HEK293 (cell line): ENCODE measurements at regions not wholly inside any gene's neighbourhood (a gene's known extent, or its start where the extent isn't known, plus 50 kb on each side); places are given as distances from the start of the nearest gene placed in this dataset.

Source experiments
- CTCF ChIA-PET: fragments of 350-600 bp; formaldehyde crosslinking; extraction: SDS; loops from one replicate; lab custom pipeline; 2021; ENCODE audit warnings: antibody characterized with exemption; lab: Yijun Ruan, JAX
- POLR2A ChIA-PET: fragments of 300-600 bp; formaldehyde crosslinking; extraction: SDS; loops from one replicate; lab custom pipeline; 2020; ENCODE audit warnings: antibody characterized with exemption, inconsistent platforms; lab: Yijun Ruan, JAX
- H3K27ac ChIP-seq: fragments of 200-500 bp; sonication (Bioruptor generic); 2 replicates; pipeline ENCODE4 v1.5.1; 2014; ENCODE audit warnings: low read depth, low read length, control low read depth, inconsistent platforms; ENCODE audit errors: extremely low read depth
- H3K36me3 ChIP-seq, 2 experiments: fragments of 200-500 bp in 1 of 2; sonication (Bioruptor generic) in 1 of 2; 1 replicate in 1 of 2; 2 replicates in 1 of 2; pipeline ENCODE4 v1.5.1; 2014 to 2017; ENCODE audit warnings: inconsistent platforms in 2 of 2, low read length in 2 of 2; ENCODE audit not compliant: control insufficient read depth in 2 of 2, insufficient read depth in 1 of 2
- H3K4me1 ChIP-seq: fragments of 200-500 bp; sonication (Bioruptor generic); 2 replicates; pipeline ENCODE4 v1.5.1; 2014; ENCODE audit warnings: mild to moderate bottlenecking, low read length, inconsistent platforms; ENCODE audit not compliant: control insufficient read depth, insufficient read depth
- H3K4me3 ChIP-seq: 2 replicates; pipeline ENCODE4 v1.5.1; 2011; ENCODE audit warnings: low read depth, mild to moderate bottlenecking, control low read depth, low read length, moderate library complexity
- H3K9me3 ChIP-seq: fragments of 200-500 bp; sonication (Bioruptor generic); 2 replicates; pipeline ENCODE4 v1.5.1; 2014; ENCODE audit warnings: low read depth, low read length, inconsistent platforms; ENCODE audit not compliant: control insufficient read depth, insufficient read depth
- FEZF1 ChIP-seq: fragments of 450-650 bp; formaldehyde crosslinking; IDR thresholded peaks from 2 replicates; pipeline ENCODE4 v1.5.1; 2016; ENCODE audit warnings: missing biosample characterization, missing genetic modification characterization
- GLI2 ChIP-seq: fragments of 450-650 bp; formaldehyde crosslinking; IDR thresholded peaks from 2 replicates; pipeline ENCODE4; 2017; ENCODE audit warnings: missing biosample characterization, missing genetic modification characterization, low read depth, borderline replicate concordance
- KLF1 ChIP-seq: fragments of 450-650 bp; formaldehyde crosslinking; IDR thresholded peaks from 2 replicates; pipeline ENCODE4 v1.5.1; 2016; ENCODE audit warnings: missing biosample characterization, missing genetic modification characterization
- KLF10 ChIP-seq: fragments of 450-650 bp; IDR thresholded peaks from 2 replicates; pipeline ENCODE4 v1.5.1; 2018; ENCODE audit warnings: missing biosample characterization, mild to moderate bottlenecking, missing genetic modification characterization
- SP2 ChIP-seq: fragments of 450-650 bp; formaldehyde crosslinking; IDR thresholded peaks from 2 replicates; pipeline ENCODE4 v1.5.1; 2016; ENCODE audit warnings: missing biosample characterization, missing genetic modification characterization
- ZBTB48 ChIP-seq: fragments of 450-650 bp; formaldehyde crosslinking; IDR thresholded peaks from 2 replicates; pipeline ENCODE4 v1.5.1; 2016; ENCODE audit warnings: missing biosample characterization, missing genetic modification characterization
- ZNF121 ChIP-seq: fragments of 450-650 bp; formaldehyde crosslinking; IDR thresholded peaks from 2 replicates; pipeline ENCODE4 v1.5.1; 2016; ENCODE audit warnings: missing biosample characterization, missing genetic modification characterization
- ZNF133 ChIP-seq: fragments of 450-650 bp; formaldehyde crosslinking; IDR thresholded peaks from 2 replicates; pipeline ENCODE4 v1.5.1; 2016; ENCODE audit warnings: missing biosample characterization, missing genetic modification characterization
- ZNF169 ChIP-seq: fragments of 450-650 bp; formaldehyde crosslinking; IDR thresholded peaks from 2 replicates; pipeline ENCODE4 v1.5.1; 2016; ENCODE audit warnings: missing biosample characterization, missing genetic modification characterization
- ZNF2 ChIP-seq: fragments of 450-650 bp; formaldehyde crosslinking; IDR thresholded peaks from 2 replicates; pipeline ENCODE4 v1.5.1; 2016; ENCODE audit warnings: missing biosample characterization, missing genetic modification characterization
- ZNF311 ChIP-seq: fragments of 450-650 bp; formaldehyde crosslinking; IDR thresholded peaks from 2 replicates; pipeline ENCODE4 v1.5.1; 2017; ENCODE audit warnings: missing biosample characterization, missing genetic modification characterization, borderline replicate concordance
- ZNF341 ChIP-seq: fragments of 450-650 bp; formaldehyde crosslinking; IDR thresholded peaks from 2 replicates; pipeline ENCODE4; 2016; ENCODE audit warnings: low read depth, missing biosample characterization, missing genetic modification characterization
- ZNF366 ChIP-seq: fragments of 450-650 bp; formaldehyde crosslinking; conservative IDR thresholded peaks from 2 replicates; pipeline ENCODE4 v1.5.1; 2016; ENCODE audit warnings: missing biosample characterization, missing genetic modification characterization
- ZNF416 ChIP-seq: fragments of 450-650 bp; formaldehyde crosslinking; IDR thresholded peaks from 2 replicates; pipeline ENCODE4 v1.5.1; 2016; ENCODE audit warnings: missing biosample characterization, missing genetic modification characterization
- ZNF48 ChIP-seq: fragments of 450-650 bp; formaldehyde crosslinking; IDR thresholded peaks from 2 replicates; pipeline ENCODE4 v1.5.1; 2016; ENCODE audit warnings: missing biosample characterization, missing genetic modification characterization
- ZNF530 ChIP-seq: fragments of 450-650 bp; formaldehyde crosslinking; IDR thresholded peaks from 2 replicates; pipeline ENCODE4 v1.5.1; 2016; ENCODE audit warnings: low read depth, missing biosample characterization, missing genetic modification characterization
- ZNF558 ChIP-seq: fragments of 450-650 bp; formaldehyde crosslinking; IDR thresholded peaks from 2 replicates; pipeline ENCODE4 v1.5.1; 2016; ENCODE audit warnings: missing biosample characterization, missing genetic modification characterization
- ZNF585B ChIP-seq: fragments of 450-650 bp; formaldehyde crosslinking; IDR thresholded peaks from 2 replicates; pipeline ENCODE4 v1.5.1; 2016; ENCODE audit warnings: missing biosample characterization, missing genetic modification characterization
- ZNF626 ChIP-seq: fragments of 450-650 bp; sonication (Bioruptor Pico); formaldehyde crosslinking; IDR thresholded peaks from 2 replicates; pipeline ENCODE4 v1.5.1; 2018; ENCODE audit warnings: missing biosample characterization, missing genetic modification characterization, inconsistent platforms
- ZNF654 ChIP-seq: fragments of 450-650 bp; formaldehyde crosslinking; IDR thresholded peaks from 2 replicates; pipeline ENCODE4 v1.5.1; 2016; ENCODE audit warnings: low read depth, missing biosample characterization, missing genetic modification characterization
- ZNF768 ChIP-seq: fragments of 450-650 bp; formaldehyde crosslinking; IDR thresholded peaks from 2 replicates; pipeline ENCODE4 v1.5.1; 2018; ENCODE audit warnings: missing biosample characterization, mild to moderate bottlenecking, missing genetic modification characterization
- ZNF776 ChIP-seq: fragments of 450-650 bp; formaldehyde crosslinking; IDR thresholded peaks from 2 replicates; pipeline ENCODE4 v1.5.0; 2017; ENCODE audit warnings: missing biosample characterization, missing genetic modification characterization, borderline replicate concordance
- ZNF785 ChIP-seq: fragments of 450-650 bp; formaldehyde crosslinking; IDR thresholded peaks from 2 replicates; pipeline ENCODE4 v1.5.1; 2016; ENCODE audit warnings: missing biosample characterization, missing genetic modification characterization
- TF ChIP-seq, protein P1 (sequence below): fragments of 450-650 bp; formaldehyde crosslinking; IDR thresholded peaks from 2 replicates; pipeline ENCODE4 v1.5.1; 2016; ENCODE audit warnings: missing biosample characterization, missing genetic modification characterization, borderline replicate concordance
- TF ChIP-seq, protein P2 (sequence below): fragments of 450-650 bp; IDR thresholded peaks from 2 replicates; pipeline ENCODE4 v1.5.1; 2018; ENCODE audit warnings: missing biosample characterization, mild to moderate bottlenecking, missing genetic modification characterization
- TF ChIP-seq, protein P3 (sequence below): fragments of 450-650 bp; formaldehyde crosslinking; IDR thresholded peaks from 2 replicates; pipeline ENCODE4 v1.5.1; 2016; ENCODE audit warnings: missing biosample characterization, missing genetic modification characterization

DNA sequence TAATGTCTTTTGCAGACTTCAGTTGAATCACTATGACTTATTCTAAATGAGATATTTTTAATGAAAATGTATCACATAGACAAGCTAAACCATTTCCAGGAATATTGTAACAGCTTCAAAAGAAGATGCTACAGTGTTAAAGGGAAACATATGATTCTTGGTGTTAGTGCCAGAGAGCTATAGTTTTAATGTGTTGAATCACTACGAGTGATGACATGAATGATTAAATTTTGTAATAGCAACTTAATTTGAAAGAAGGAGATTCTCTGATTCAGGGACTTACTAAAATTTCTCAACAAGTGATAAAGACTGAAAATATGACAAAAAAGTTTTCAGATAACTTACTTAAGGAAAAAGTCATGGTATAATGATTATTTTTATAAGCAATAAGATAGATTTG, 267.3 kb upstream of the SLITRK3 start (continued):
- no peak for TF ChIP-seq ZNF416 (tag by site-specific recombination)

DNA sequence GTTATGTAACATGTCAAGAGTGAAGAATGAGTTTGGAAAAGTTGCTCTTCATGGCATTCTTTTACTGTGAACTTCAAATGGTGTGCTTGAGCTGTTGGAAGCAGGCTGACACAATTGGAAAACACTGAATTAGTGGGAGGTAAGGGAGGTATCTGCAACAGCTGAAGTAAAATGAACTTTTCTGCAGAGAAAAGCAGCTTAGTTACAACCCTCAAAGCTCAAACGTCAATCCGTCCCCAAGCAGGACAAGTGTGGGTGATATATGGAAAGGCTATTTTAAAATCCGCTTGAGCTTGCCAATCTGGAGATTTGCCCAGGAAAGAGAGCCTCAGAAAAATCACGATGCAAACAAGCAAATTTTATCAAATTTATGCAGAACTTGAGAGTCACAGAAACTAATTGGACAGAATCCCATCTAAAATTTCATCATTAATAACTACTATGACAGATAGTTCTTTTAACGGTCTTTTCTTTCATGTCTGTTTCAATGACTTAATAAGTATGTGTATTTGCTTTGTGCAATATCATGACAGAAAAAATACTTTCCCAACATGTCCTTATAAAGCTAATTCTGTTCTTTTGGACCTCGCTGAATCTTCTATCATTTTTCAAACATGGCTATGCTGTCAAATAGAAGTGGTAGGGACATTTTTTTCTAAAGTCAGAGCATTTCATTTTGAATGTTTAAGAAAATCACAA, 266.6 kb upstream of the SLITRK3 start:
- H3K27ac ChIP-seq, result no peak overlapping the region
- CTCF ChIA-PET, result no interaction called here

DNA sequence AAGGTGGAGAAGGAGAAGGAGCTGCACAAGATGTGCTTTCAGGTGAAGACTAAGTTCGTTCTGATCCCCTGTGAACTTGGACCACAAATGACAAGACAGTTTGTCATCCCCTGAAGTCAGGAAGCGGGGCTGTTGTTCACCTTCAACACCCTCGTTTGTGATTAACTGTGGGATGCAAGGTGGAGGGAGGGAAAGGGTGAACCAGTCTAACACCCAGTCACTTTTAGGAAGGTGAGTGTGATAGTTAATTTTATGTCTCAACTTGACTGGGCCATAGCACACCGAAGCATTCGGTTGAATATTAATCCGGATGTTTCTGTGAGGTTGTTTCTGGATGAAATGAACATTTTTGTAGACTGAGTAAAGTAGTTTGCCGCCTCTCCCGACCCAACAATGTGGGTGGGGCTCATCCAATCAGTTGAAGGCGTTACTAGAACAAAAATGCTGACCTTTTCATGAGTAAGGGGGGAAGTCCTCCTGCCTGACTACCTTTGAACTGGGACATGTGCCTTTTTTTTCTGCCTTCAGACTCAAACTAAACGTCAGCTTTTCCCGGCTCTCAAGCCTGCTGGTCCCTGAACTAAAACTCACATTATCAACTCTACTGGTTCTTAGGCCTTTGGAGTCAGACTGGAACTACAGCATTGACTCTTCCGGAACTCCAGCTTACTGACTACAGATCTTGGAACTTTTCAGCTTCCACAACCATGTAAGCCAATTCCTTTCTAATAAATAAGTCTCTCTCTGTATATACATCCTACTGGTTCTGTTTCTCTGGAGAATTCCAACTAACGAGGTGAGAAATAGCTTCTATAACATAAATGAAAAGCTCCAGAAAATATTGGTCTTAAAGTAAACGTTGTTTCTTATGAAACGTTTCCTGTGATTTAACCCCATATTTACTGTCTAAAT, 264.0 kb upstream of the SLITRK3 start:
- POLR2A ChIA-PET, result no interaction called here
- Histone ChIP-seq H3K4me3 (no peak overlapping the region), H3K9me3 (no peaks in the 10 kb centered on the region), H3K4me1 (no peaks in the 10 kb centered on the region), H3K36me3 (no peaks in the 10 kb centered on the region), H3K27ac (no peak overlapping the region)
- CTCF ChIA-PET, result interaction anchor here (0.7 kb wide), 1 partner anchor 201 kb away, joined by 4 read pairs; no protein-coding TSS in a partner anchor
- TF ChIP-seq ZNF366 (tag by site-specific recombination) (no peak), ZNF768 (tag by site-specific recombination) (no peak), GLI2 (tag by site-specific recombination) (no peak), SP2 (no peak)
- TF ChIP-seq, protein P1, sequence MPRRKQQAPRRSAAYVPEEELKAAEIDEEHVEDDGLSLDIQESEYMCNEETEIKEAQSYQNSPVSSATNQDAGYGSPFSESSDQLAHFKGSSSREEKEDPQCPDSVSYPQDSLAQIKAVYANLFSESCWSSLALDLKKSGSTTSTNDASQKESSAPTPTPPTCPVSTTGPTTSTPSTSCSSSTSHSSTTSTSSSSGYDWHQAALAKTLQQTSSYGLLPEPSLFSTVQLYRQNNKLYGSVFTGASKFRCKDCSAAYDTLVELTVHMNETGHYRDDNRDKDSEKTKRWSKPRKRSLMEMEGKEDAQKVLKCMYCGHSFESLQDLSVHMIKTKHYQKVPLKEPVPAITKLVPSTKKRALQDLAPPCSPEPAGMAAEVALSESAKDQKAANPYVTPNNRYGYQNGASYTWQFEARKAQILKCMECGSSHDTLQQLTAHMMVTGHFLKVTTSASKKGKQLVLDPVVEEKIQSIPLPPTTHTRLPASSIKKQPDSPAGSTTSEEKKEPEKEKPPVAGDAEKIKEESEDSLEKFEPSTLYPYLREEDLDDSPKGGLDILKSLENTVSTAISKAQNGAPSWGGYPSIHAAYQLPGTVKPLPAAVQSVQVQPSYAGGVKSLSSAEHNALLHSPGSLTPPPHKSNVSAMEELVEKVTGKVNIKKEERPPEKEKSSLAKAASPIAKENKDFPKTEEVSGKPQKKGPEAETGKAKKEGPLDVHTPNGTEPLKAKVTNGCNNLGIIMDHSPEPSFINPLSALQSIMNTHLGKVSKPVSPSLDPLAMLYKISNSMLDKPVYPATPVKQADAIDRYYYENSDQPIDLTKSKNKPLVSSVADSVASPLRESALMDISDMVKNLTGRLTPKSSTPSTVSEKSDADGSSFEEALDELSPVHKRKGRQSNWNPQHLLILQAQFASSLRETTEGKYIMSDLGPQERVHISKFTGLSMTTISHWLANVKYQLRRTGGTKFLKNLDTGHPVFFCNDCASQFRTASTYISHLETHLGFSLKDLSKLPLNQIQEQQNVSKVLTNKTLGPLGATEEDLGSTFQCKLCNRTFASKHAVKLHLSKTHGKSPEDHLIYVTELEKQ (tag by site-specific recombination), result no peak

More for the DNA sequence above, 266.6 kb upstream of the SLITRK3 start:
- no peak overlapping the region for H3K4me3 ChIP-seq
- no peak for TF ChIP-seq ZNF48 (tag by site-specific recombination)
- no peak for TF ChIP-seq ZNF558 (tag by site-specific recombination)
- TF ChIP-seq, protein P2, sequence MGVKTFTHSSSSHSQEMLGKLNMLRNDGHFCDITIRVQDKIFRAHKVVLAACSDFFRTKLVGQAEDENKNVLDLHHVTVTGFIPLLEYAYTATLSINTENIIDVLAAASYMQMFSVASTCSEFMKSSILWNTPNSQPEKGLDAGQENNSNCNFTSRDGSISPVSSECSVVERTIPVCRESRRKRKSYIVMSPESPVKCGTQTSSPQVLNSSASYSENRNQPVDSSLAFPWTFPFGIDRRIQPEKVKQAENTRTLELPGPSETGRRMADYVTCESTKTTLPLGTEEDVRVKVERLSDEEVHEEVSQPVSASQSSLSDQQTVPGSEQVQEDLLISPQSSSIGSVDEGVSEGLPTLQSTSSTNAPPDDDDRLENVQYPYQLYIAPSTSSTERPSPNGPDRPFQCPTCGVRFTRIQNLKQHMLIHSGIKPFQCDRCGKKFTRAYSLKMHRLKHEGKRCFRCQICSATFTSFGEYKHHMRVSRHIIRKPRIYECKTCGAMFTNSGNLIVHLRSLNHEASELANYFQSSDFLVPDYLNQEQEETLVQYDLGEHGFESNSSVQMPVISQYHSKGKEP, result no peak
- TF ChIP-seq ZNF776 (tag by site-specific recombination), result no peak
- no peak for TF ChIP-seq FEZF1 (tag by site-specific recombination)
- no peak for TF ChIP-seq ZNF341
- no peak for TF ChIP-seq KLF1 (tag by site-specific recombination)
- TF ChIP-seq ZNF654 (tag by site-specific recombination), result no peak
- no peak for TF ChIP-seq ZNF133
- TF ChIP-seq, protein P3, sequence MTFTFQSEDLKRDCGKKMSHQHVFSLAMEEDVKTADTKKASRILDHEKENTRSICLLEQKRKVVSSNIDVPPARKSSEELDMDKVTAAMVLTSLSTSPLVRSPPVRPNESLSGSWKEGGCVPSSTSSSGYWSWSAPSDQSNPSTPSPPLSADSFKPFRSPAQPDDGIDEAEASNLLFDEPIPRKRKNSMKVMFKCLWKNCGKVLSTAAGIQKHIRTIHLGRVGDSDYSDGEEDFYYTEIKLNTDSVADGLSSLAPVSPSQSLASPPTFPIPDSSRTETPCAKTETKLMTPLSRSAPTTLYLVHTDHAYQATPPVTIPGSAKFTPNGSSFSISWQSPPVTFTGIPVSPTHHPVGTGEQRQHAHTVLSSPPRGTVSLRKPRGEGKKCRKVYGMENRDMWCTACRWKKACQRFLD, result no peak
- no peak for TF ChIP-seq ZNF785 (tag by site-specific recombination)
- no peak for TF ChIP-seq ZNF121
- no peak for TF ChIP-seq ZNF169 (tag by site-specific recombination)
- no peak for TF ChIP-seq ZNF585B (tag by site-specific recombination)
- TF ChIP-seq ZNF626, result no peak
- no peak for TF ChIP-seq ZNF311 (tag by site-specific recombination)
- no peak for TF ChIP-seq ZNF2 (tag by site-specific recombination)
- TF ChIP-seq ZNF530 (tag by site-specific recombination), result no peak
- no peak for TF ChIP-seq KLF10
- no peak for TF ChIP-seq ZBTB48
- TF ChIP-seq, all 188 proteins: peak for 0
- POLR2A ChIA-PET, result no interaction called here
- no peaks in the 10 kb centered on the region for H3K9me3 ChIP-seq
- H3K36me3 ChIP-seq, result no peaks in the 10 kb centered on the region
- H3K4me1 ChIP-seq, result no peaks in the 10 kb centered on the region
